GM06990 (cell line): ENCODE measurements at regions not wholly inside any gene's neighbourhood (a gene's known extent, or its start where the extent isn't known, plus 50 kb on each side); places are given as distances from the start of the nearest gene placed in this dataset.
"Not testable (repeated sequence)": the region's sequence is repeated elsewhere in the genome, so short reads cannot be mapped to it uniquely, and the experiment has no call there.

ENCODE experiments used
- DNase-seq: peaks from one replicate; pipeline ENCODE4 v3.0.0-alpha.2; 2011; ENCODE audit not compliant: insufficient read length; ENCODE audit errors: extremely low read depth
- H3K27me3 ChIP-seq: replicated peaks from 2 replicates; pipeline ENCODE4 v1.6.0; 2011; ENCODE audit warnings: low read length; ENCODE audit not compliant: control insufficient read depth, insufficient read depth
- H3K36me3 ChIP-seq: 2 replicates; pipeline ENCODE4 v1.5.1; 2011; ENCODE audit warnings: low read length; ENCODE audit not compliant: control insufficient read depth, insufficient read depth
- H3K4me3 ChIP-seq: replicated peaks from 2 replicates; pipeline ENCODE4 v1.5.1; 2011; ENCODE audit warnings: low read depth, mild to moderate bottlenecking, control low read depth, low read length
- CTCF ChIP-seq: IDR thresholded peaks from 2 replicates; pipeline ENCODE4 v1.5.1; 2011; ENCODE audit warnings: low read length, control low read depth, mild to moderate bottlenecking, inconsistent platforms; ENCODE audit not compliant: insufficient read depth, poor library complexity, severe bottlenecking

GRCh38 chr7:114273218-114273617 lies 141.4 kb upstream of the FOXP2 start:
- TF ChIP-seq CTCF = no peak
- DNase-seq = no peak
- H3K36me3 ChIP-seq = no peaks in the 10 kb centered on the region
- H3K4me3 ChIP-seq = no peak overlapping the region
- no peaks in the 10 kb centered on the region for H3K27me3 ChIP-seq

- Histone ChIP-seq H3K4me3 (no peak overlapping the region), H3K36me3 (no peaks in the 10 kb centered on the region), H3K27me3 (no peaks in the 10 kb centered on the region)
- no peak for TF ChIP-seq CTCF
- no peak for DNase-seq
These were observed 144.9 kb upstream of the FOXP2 start for GRCh38 chr7:114269714-114270113.

DNA sequence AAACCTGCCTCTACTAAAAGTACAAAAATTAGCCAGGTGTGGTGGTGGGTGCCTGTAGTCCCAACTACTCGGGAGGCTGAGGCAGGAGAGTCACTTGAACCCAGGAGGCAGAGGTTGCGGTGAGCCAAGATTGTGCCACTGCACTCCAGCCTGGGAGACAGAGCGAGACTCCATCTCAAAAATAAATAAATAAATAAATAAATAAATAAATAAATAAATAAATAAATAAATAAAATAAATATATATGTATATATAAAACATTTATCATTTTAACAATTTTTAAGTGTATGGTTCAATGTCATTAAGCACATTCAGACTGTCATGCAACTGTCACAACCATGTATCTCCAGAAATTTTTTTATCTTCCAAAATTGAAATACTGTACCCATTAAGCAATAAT lies 147.1 kb upstream of the FOXP2 start:
- H3K4me3 ChIP-seq, H3K27me3 ChIP-seq, H3K36me3 ChIP-seq, DNase-seq: not testable (repeated sequence)

DNA sequence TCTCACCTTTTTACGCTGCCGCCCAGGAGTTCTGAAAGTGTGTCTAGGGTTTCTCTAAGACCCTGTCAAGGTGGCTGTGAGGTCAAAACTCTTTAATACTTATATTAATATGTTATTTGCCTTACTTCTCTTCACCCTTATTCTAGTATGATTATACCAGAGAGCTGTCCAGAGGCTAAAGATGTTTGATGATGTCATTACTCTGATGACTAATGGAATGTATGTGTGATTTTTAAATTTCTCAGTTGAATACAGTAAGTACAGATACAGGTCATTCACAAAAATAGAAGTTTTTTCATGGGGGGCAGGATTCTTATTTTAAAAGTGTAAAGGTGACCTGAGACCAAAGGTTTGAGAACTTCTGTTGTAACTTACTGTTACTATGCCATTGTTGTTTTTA lies 150.6 kb upstream of the FOXP2 start:
- H3K36me3 ChIP-seq = no peaks in the 10 kb centered on the region
- no peaks in the 10 kb centered on the region for H3K27me3 ChIP-seq
- DNase-seq = no peak
- no peak overlapping the region for H3K4me3 ChIP-seq
- no peak for TF ChIP-seq CTCF

- H3K4me3 ChIP-seq = no peak overlapping the region
- no peaks in the 10 kb centered on the region for H3K27me3 ChIP-seq
- no peak for DNase-seq
- TF ChIP-seq CTCF = no peak
- H3K36me3 ChIP-seq = no peaks in the 10 kb centered on the region
These were observed 151.4 kb upstream of the FOXP2 start for GRCh38 chr7:114263219-114263618.

GRCh38 chr7:114255404-114255841 lies 159.2 kb upstream of the FOXP2 start:
- no peaks in the 10 kb centered on the region for H3K27me3 ChIP-seq
- no peak for TF ChIP-seq CTCF
- H3K4me3 ChIP-seq = no peak overlapping the region
- H3K36me3 ChIP-seq = no peaks in the 10 kb centered on the region
- DNase-seq = no peak

DNA sequence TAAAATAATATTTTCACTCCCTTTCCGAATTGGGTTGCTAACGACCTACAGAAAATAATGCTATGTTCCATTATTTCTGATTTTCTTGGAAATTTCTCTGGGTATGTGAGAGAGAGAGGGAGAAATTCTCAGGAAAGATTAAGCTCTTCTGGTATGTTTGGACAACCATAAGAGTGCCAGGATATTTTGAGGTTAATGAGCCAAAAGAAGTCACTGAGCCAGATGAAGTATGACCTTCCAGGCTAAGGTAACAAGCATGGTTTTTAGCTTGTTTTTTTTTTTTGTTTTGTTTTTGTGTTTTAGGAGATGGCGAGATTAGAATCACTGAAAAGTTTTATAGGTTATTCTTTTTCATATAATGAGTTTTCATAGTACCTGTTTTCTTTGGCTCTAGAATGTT lies 171.0 kb upstream of the FOXP2 start:
- no peak for TF ChIP-seq CTCF
- Histone ChIP-seq H3K4me3 (no peak overlapping the region), H3K27me3 (no peaks in the 10 kb centered on the region), H3K36me3 (no peaks in the 10 kb centered on the region)
- DNase-seq = no peak
